HUES6 (cell line): ENCODE measurements at regions not wholly inside any gene's neighbourhood (a gene's known extent, or its start where the extent isn't known, plus 50 kb on each side); places are given as distances from the start of the nearest gene placed in this dataset.
"Not testable (repeated sequence)": the region's sequence is repeated elsewhere in the genome, so short reads cannot be mapped to it uniquely, and the experiment has no call there.

Experiments used
- H3K27ac ChIP-seq: 2 replicates; pipeline ENCODE4 v1.7.0; 2013; ENCODE audit warnings: low read depth, mild to moderate bottlenecking, low read length, inconsistent platforms
- H3K27me3 ChIP-seq: 2 replicates; pipeline ENCODE4 v1.6.1; 2013; ENCODE audit warnings: low read length; ENCODE audit not compliant: control insufficient read depth, insufficient read depth
- H3K36me3 ChIP-seq: 2 replicates; pipeline ENCODE4 v1.6.1; 2013; ENCODE audit warnings: low read length; ENCODE audit not compliant: control insufficient read depth, insufficient read depth
- H3K4me1 ChIP-seq: 2 replicates; pipeline ENCODE4 v1.6.1; 2013; ENCODE audit warnings: low read length; ENCODE audit not compliant: control insufficient read depth, insufficient read depth
- H3K4me3 ChIP-seq: 2 replicates; pipeline ENCODE4 v1.5.1; 2013; ENCODE audit warnings: low read depth, low read length
- H3K9ac ChIP-seq: one replicate; pipeline ENCODE4 v1.6.1; 2013; ENCODE audit warnings: mild to moderate bottlenecking, low read length
- H3K9me3 ChIP-seq: 2 replicates; pipeline ENCODE4 v1.6.1; 2013; ENCODE audit warnings: low read depth, low read length; ENCODE audit not compliant: control insufficient read depth, insufficient read depth

DNA sequence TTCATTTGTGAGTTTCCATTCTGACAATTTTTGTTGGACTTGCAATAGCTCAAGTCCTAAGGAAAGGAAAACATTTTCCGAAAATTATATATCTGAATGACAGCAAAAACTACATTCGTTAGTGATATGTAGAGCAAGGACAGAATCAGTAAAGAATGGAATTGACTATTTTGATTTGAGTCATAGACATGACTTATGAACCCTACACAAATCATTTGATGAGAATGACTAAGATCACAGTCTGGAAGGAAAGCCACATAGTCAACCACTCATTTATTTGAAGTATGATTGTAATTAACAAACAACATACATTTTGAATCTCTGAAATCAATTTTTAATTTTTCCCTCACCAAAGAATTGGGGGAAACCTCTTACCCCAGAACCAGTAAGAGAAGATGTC is 231.6 kb upstream of the CRIM1 start:
- Histone ChIP-seq H3K36me3 (no peaks in the 10 kb centered on the region), H3K27me3 (no peaks in the 10 kb centered on the region), H3K4me3 (no peak overlapping the region), H3K9ac (no peak overlapping the region), H3K4me1 (no peaks in the 10 kb centered on the region), H3K9me3 (no peaks in the 10 kb centered on the region), H3K27ac (no peak overlapping the region)

DNA sequence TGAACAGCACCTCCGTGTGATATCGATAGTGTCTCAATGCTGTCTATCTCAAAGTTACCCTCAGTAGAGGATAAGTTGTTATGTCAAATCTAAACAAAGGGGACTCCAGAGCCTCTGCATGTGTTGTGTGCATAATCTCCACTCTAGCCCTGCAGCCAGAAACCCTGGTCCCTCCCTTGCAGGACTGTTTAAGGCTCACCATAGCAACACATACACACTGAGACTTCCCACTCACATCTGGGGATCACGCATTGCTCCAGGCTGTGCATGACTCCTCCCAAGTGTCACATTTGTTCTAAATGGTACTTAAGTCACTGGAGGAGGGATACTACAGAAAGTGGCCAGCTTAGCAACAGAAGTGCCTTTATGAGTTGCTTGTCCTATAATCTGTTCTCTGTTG is 258.6 kb upstream of the CRIM1 start:
- Histone ChIP-seq H3K9ac (no peak overlapping the region), H3K36me3 (no peaks in the 10 kb centered on the region), H3K4me1 (no peaks in the 10 kb centered on the region), H3K27me3 (no peaks in the 10 kb centered on the region), H3K27ac (no peak overlapping the region), H3K9me3 (peaks cover 12% of the 10 kb centered on the region; the same call in 1 of the 2 replicates), H3K4me3 (no peak overlapping the region)

DNA sequence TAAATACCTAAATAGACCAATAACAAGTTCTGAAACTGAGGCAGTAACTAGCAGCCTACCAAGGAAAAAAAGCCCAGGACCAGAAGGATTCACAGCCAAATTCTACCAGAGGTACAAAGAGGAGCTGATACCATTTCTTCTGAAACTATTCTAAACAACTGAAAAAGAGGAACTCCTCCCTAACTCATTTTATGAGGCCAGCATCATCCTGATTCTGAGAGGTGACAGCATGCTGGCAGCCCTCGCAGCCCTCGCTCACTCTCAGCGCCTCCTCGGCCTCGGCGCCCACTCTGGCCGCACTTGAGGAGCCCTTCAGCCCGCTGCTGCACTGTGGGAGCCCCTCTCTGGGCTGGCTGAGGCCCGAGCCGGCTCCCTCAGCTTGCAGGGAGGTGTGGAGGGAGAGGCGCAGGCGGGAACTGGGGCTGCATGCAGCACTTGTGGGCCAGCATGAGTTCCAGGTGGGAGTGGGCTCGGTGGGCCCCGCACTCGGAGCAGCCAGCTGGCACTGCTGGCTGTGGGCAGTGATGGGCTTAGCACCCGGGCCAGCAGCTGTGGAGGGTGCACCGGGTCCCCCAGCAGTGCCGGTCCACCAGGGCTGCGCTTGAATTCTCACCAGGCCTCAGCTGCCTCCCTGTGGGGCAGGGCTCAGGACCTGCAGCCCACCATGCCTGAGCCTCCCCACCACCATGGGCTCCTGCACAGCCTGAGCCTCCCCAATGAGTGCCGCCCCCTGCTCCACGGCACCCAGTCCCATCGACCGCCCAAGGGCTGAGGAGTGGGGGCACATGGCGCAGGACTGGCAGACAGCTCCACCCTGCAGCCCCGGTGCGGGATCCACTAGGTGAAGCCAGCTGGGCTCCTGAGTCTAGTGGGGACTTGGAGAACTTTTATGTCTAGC is 263.5 kb upstream of the CRIM1 start:
- H3K27ac ChIP-seq, H3K9ac ChIP-seq, H3K4me3 ChIP-seq, H3K36me3 ChIP-seq, H3K27me3 ChIP-seq, H3K4me1 ChIP-seq: not testable (repeated sequence)
- peaks cover 11% of the 10 kb centered on the region; the same call in 1 of the 2 replicates for H3K9me3 ChIP-seq

DNA sequence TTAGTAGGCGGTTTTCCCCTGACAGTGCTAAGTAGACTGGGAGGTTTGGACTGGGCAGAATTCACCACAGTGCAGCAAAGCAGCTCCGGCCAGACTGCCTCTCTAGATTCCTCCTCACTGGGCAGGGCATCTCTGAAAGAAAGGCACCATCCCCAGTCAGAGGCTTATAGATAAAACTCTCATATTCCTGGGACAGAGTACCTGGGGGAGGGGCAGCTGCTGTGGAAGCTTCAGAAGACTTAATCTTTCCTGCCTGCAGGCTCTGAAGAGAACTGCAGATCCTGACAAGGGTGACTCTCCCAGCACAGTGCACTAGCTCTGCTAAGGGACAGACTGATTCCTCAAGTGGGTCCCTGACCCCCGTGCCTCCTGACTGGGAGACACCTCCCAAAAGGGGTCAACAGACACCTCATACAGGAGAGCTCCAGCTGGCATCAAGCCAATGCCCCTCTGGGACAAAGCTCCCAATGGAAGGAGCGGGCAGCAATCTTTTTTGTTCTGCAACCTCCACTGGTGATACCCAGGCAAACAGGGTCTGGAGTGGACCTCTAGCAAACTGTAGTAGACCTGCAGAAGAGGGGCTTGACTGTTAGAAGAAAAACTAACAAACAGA is 266.8 kb upstream of the CRIM1 start:
- no peak overlapping the region for H3K27ac ChIP-seq
- H3K9ac ChIP-seq, result no peak overlapping the region
- H3K36me3 ChIP-seq, result no peaks in the 10 kb centered on the region
- H3K4me3 ChIP-seq, result no peak overlapping the region
- H3K4me1 ChIP-seq, result peaks cover 6% of the 10 kb centered on the region; the same call in 1 of the 2 replicates
- 0 out of 2 replicates have a peak, but pooled peaks cover 7% of the 10 kb centered on the region for H3K9me3 ChIP-seq
- no peaks in the 10 kb centered on the region for H3K27me3 ChIP-seq

DNA sequence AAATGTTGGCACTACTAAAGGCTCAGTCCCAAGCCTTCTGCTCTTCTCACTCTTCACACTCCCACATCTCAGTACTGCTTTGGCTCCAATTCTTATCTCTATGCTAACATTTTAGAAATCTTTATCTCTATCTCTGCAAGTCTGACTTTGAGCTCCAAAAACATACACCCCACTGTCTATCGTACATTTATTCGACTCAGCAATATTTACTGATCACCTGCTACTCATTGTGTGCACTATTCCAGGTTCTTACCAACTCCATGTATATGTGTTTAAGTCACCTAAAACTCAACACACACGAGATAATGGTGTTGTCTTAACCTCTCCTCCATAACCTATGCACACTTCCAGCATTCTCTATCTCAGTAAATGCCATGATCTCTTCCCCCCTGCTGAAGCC is 268.2 kb upstream of the CRIM1 start:
- H3K27ac ChIP-seq, result no peak overlapping the region
- no peaks in the 10 kb centered on the region for H3K36me3 ChIP-seq
- peaks cover 6% of the 10 kb centered on the region; the same call in 1 of the 2 replicates for H3K4me1 ChIP-seq
- no peak overlapping the region for H3K4me3 ChIP-seq
- 0 out of 2 replicates have a peak, but pooled peaks cover 4% of the 10 kb centered on the region for H3K9me3 ChIP-seq
- H3K27me3 ChIP-seq, result no peaks in the 10 kb centered on the region
- no peak overlapping the region for H3K9ac ChIP-seq

DNA sequence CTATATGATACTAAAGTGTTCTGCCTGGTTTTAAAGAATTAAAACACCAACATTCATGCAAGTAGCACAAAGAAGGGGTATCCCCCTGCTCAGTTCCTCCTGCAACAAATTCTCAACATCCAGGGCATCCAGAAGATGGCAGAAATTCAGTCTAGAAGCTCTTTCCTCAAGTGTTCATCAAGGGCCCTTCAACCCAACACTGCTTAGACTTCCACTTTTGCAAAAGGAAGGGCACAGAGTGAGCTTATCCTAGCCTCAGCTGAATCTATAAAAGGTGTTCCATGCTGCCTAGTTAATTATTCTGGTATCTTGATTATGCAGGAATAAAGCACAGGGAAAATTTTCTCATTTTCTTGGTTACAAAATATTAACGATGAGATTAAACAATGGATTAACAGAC is 275.8 kb upstream of the CRIM1 start:
- Histone ChIP-seq H3K27me3 (no peaks in the 10 kb centered on the region), H3K9ac (no peak overlapping the region), H3K36me3 (no peaks in the 10 kb centered on the region)

DNA sequence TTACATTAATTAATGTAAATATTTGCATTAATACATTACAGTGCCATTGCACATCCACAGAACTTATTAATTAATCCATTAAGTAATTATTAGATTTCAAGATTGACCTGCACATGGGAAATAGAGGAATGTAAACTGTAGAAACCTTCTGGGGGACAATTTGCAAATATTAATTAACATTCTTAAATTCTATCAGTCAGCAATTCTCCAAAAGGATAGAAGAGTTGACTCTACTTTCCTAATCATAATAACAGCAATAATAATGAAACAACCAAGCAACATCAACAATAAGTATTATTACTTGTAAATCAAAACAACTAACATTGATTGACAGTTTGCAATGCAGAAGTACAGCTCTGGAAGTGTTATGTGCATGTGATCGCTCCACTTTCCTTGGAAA is 281.6 kb upstream of the CRIM1 start:
- Histone ChIP-seq H3K27ac (no peak overlapping the region), H3K4me3 (no peak overlapping the region)

More for the DNA sequence above, 275.8 kb upstream of the CRIM1 start:
- H3K4me1 ChIP-seq, result no peaks in the 10 kb centered on the region
- no peak overlapping the region for H3K4me3 ChIP-seq
- H3K9me3 ChIP-seq, result no peaks in the 10 kb centered on the region
- no peak overlapping the region for H3K27ac ChIP-seq

DNA sequence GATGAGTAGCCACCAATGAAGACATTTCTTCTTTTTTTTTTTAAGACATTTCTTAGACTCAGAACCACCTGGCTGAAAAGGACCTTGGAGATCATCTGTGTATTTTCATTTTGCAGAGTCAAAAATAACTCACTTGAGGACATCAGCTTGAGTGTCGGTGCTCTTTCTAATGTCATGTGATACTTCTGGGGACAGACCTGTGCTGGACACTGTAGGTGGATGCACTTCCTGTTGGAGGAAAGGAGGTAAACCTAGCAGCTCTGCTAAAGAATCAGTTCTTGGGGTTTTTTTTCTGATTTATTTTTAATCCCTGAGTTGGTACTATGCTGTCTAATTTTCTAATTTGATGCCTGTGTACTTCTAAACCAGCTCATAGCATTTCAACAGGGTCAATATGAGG is 283.9 kb upstream of the CRIM1 start:
- no peak overlapping the region for H3K4me3 ChIP-seq
- H3K9me3 ChIP-seq, result no peaks in the 10 kb centered on the region
- H3K36me3 ChIP-seq, result no peaks in the 10 kb centered on the region
- H3K4me1 ChIP-seq, result no peaks in the 10 kb centered on the region
- no peak overlapping the region for H3K27ac ChIP-seq
- H3K9ac ChIP-seq, result no peak overlapping the region
- no peaks in the 10 kb centered on the region for H3K27me3 ChIP-seq

More for the DNA sequence above, 281.6 kb upstream of the CRIM1 start:
- Histone ChIP-seq H3K4me1 (no peaks in the 10 kb centered on the region), H3K9ac (no peak overlapping the region), H3K27me3 (no peaks in the 10 kb centered on the region), H3K9me3 (no peaks in the 10 kb centered on the region), H3K36me3 (no peaks in the 10 kb centered on the region)

DNA sequence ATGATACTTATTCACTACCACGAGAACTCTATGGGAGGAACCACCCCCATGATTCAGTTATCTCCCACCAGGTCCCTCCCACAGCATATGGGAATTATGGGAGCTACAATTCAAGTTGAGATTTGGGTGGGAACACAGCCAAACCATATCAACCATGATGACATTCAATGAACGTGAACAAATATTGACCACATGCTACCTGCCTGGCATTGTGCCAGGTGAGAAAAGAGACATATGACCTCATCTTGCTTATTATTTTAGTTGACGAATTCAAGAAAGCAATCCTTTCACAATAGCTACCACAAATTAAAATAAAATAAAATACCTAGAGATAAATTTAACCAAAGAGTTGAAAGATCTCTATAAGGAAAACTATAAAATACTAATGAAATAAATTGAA is 286.5 kb upstream of the CRIM1 start:
- Histone ChIP-seq H3K4me1 (no peaks in the 10 kb centered on the region), H3K27me3 (no peaks in the 10 kb centered on the region), H3K9ac (no peak overlapping the region), H3K4me3 (no peak overlapping the region), H3K36me3 (no peaks in the 10 kb centered on the region), H3K27ac (no peak overlapping the region), H3K9me3 (no peaks in the 10 kb centered on the region)

DNA sequence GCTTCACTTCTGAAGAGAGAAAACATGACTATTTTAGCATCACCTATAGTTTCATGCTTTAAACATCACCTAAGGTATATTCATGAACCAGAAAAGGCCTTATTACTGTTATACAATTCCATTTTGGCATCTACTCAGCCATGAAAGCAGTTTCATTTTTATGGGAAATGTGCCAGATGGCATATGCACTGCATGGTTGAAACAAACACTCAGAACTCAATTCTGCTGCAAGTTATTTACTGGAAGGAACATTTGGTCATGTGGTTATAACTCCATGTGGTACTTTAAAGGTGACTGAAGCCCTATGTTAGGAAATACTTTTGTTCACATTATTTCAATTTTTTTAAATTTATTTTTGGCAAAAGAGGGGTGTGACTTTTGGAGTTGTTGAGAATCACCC is 287.5 kb upstream of the CRIM1 start:
- Histone ChIP-seq H3K27ac (no peak overlapping the region), H3K27me3 (no peaks in the 10 kb centered on the region), H3K36me3 (no peaks in the 10 kb centered on the region), H3K4me3 (no peak overlapping the region), H3K9ac (no peak overlapping the region), H3K4me1 (no peaks in the 10 kb centered on the region), H3K9me3 (no peaks in the 10 kb centered on the region)

DNA sequence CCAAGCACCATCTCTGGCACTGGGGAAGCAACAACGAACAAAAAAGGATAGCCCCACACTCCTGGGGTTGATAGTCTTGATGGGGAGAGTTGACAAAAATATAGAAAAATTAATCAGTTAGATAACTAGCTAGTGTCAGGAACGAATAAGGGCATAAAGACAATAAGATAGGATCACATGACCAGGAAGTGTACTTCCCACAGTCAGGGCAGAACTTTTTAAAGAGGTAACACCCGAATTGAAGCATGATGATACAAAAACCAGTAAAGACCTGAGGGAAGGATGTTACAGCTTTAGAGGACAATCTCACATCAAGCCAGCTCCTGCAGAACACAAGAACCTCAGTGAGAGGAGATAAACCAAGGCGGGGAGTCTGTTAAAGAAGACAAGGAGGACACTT is 295.4 kb upstream of the CRIM1 start:
- no peaks in the 10 kb centered on the region for H3K9me3 ChIP-seq
- H3K4me1 ChIP-seq, result peaks cover 10% of the 10 kb centered on the region; the same call in 1 of the 2 replicates
- H3K27me3 ChIP-seq, result no peaks in the 10 kb centered on the region
- no peak overlapping the region for H3K27ac ChIP-seq
- no peaks in the 10 kb centered on the region for H3K36me3 ChIP-seq
- H3K4me3 ChIP-seq, result no peak overlapping the region
- no peak overlapping the region for H3K9ac ChIP-seq
